GM12878 (cell line): ENCODE measurements at regions not wholly inside any gene's neighbourhood (a gene's known extent, or its start where the extent isn't known, plus 50 kb on each side); places are given as distances from the start of the nearest gene placed in this dataset.

Source experiments
- ATAC-seq: fragments of 200-7000 bp; cut with Tn5 transposase; 3 replicates; pipeline ENCODE4 v1.9.1; 2020; ENCODE audit warnings: mild to moderate bottlenecking, moderate library complexity
- BruUV-seq: library from RNA; stranded (reverse); fragments of 400-500 nt; replicated peaks from 2 replicates; lab custom pipeline; 2021; lab: Mats Ljungman, UMichigan
- CTCF ChIA-PET: fragments of 300-600 bp; sonication (Branson Sonifier 250); formaldehyde crosslinking; extraction: SDS; loops from one replicate; lab custom pipeline; 2021; ENCODE audit warnings: inconsistent platforms; lab: Yijun Ruan, JAX
- POLR2A ChIA-PET: fragments of 350-600 bp; formaldehyde crosslinking; extraction: SDS; loops from one replicate; lab custom pipeline; 2021; ENCODE audit warnings: inconsistent platforms; lab: Charles Lee
- RAD21 ChIA-PET: fragments of 300-600 bp; sonication (Branson Sonifier 250); formaldehyde crosslinking; loops from one replicate; lab custom pipeline; 2023; ENCODE audit warnings: antibody characterized with exemption; ENCODE audit not compliant: unreplicated experiment; lab: Charles Lee
- SMC1A ChIA-PET: fragments of 300-600 bp; sonication (Branson Sonifier 250); formaldehyde crosslinking; loops from one replicate; lab custom pipeline; 2023; ENCODE audit not compliant: unreplicated experiment, uncharacterized antibody; lab: Charles Lee
- DNase-seq: peaks from one replicate; pipeline ENCODE4 v3.0.0-alpha.2; 2011; ENCODE audit warnings: low read depth, low spot score
- FAIRE-seq: peaks from 3 replicates; lab custom pipeline; 2011; peaks lifted over from hg19 to GRCh38; lab: Jason Lieb, UNC
- H2AFZ ChIP-seq: 2 replicates; pipeline ENCODE4 v1.6.0; 2011; ENCODE audit warnings: low read depth, low read length, control low read depth; ENCODE audit not compliant: control insufficient read depth
- H3K27ac ChIP-seq: 2 replicates; pipeline ENCODE4 v1.5.1; 2011; ENCODE audit warnings: control low read depth; ENCODE audit not compliant: control insufficient read depth, insufficient read depth
- H3K27me3 ChIP-seq, 2 experiments: replicated peaks in 1 of 2; 2 replicates each; pipeline versions ENCODE4 v1.6.0 to v1.6.1; 2011; ENCODE audit warnings: low read length in 1 of 2; ENCODE audit not compliant: control insufficient read depth in 2 of 2, insufficient read depth in 2 of 2
- H3K36me3 ChIP-seq, 2 experiments: 2 replicates each; pipeline ENCODE4 v1.5.1; 2011; ENCODE audit warnings: low read length in 1 of 2; ENCODE audit not compliant: control insufficient read depth in 2 of 2, insufficient read depth in 2 of 2
- H3K4me1 ChIP-seq: 2 replicates; pipeline ENCODE4 v1.6.1; 2011; ENCODE audit warnings: mild to moderate bottlenecking, low read length, moderate library complexity, mixed read lengths; ENCODE audit not compliant: control insufficient read depth, insufficient read depth
- H3K4me2 ChIP-seq: 2 replicates; pipeline ENCODE4 v1.6.0; 2011; ENCODE audit warnings: control low read depth; ENCODE audit not compliant: control insufficient read depth, insufficient read depth
- H3K4me3 ChIP-seq: fragments of 200-600 bp; sonication (generic); 2 replicates; pipeline ENCODE4 v1.5.1; 2016
- H3K79me2 ChIP-seq: 2 replicates; pipeline ENCODE4 v1.6.0; 2011; ENCODE audit warnings: low read length; ENCODE audit not compliant: control insufficient read depth, insufficient read depth
- H3K9ac ChIP-seq: 2 replicates; pipeline ENCODE4 v1.8.0; 2011; ENCODE audit warnings: low read length, control low read depth, mixed read lengths; ENCODE audit not compliant: control insufficient read depth, insufficient read depth
- H3K9me3 ChIP-seq: replicated peaks from 3 replicates; pipeline ENCODE4 v1.5.1; 2011; ENCODE audit warnings: mild to moderate bottlenecking, low read length; ENCODE audit not compliant: control insufficient read depth, insufficient read depth
- H4K20me1 ChIP-seq: 2 replicates; pipeline ENCODE4 v1.6.0; 2011; ENCODE audit not compliant: control insufficient read depth, insufficient read depth
- ASH2L ChIP-seq: fragments of 300-600, 200-600 bp; sonication (generic); IDR thresholded peaks from 2 replicates; pipeline ENCODE4 v1.6.1; 2017; ENCODE audit warnings: low read depth, mild to moderate bottlenecking, borderline replicate concordance
- EP300 ChIP-seq, 2 experiments: fragments of 150-350 bp in 1 of 2; IDR thresholded peaks; 2 replicates each; pipeline ENCODE4 v1.6.1; 2011 to 2012; ENCODE audit warnings: low read depth in 2 of 2, low read length in 2 of 2, borderline replicate concordance in 1 of 2, improper control_type of control experiment in 1 of 2, inconsistent platforms in 1 of 2; ENCODE audit not compliant: control insufficient read depth in 1 of 2
- FOXM1 ChIP-seq: IDR thresholded peaks from 2 replicates; pipeline ENCODE4 v1.6.1; 2012; ENCODE audit warnings: low read depth, mild to moderate bottlenecking, inconsistent platforms, low read length, moderate library complexity
- HDGF ChIP-seq: fragments of 450-650 bp; IDR thresholded peaks from 2 replicates; pipeline ENCODE4 v1.6.1; 2016; ENCODE audit warnings: antibody characterized with exemption
- IKZF2 ChIP-seq, 2 experiments: fragments of 450-650 bp; IDR thresholded peaks; 2 replicates each; pipeline ENCODE4 v1.6.1; 2017; ENCODE audit warnings: mild to moderate bottlenecking in 2 of 2, moderate library complexity in 2 of 2
- IRF4 ChIP-seq: IDR thresholded peaks from 2 replicates; pipeline ENCODE4 v1.6.1; 2011; ENCODE audit warnings: low read depth, low read length
- MXI1 ChIP-seq: fragments of 150-350 bp; IDR thresholded peaks from 2 replicates; pipeline ENCODE4 v1.6.1; 2011; ENCODE audit warnings: low read depth, mild to moderate bottlenecking, inconsistent platforms, low read length, improper control_type of control experiment
- MYC ChIP-seq: IDR thresholded peaks from 2 replicates; pipeline ENCODE4 v1.6.1; 2011; ENCODE audit warnings: mild to moderate bottlenecking, low read length, moderate library complexity, inconsistent platforms; ENCODE audit not compliant: insufficient read depth, insufficient replicate concordance, insufficient read length, severe bottlenecking
- NRF1 ChIP-seq: conservative IDR thresholded peaks from 2 replicates; pipeline ENCODE4 v1.6.1; 2011; ENCODE audit warnings: mild to moderate bottlenecking, low read depth, low read length, improper control_type of control experiment
- POLR2AphosphoS2 ChIP-seq: IDR thresholded peaks from 2 replicates; pipeline ENCODE4 v1.6.1; 2011; ENCODE audit warnings: low read depth, mild to moderate bottlenecking, low read length, improper control_type of control experiment, moderate library complexity
- POLR2AphosphoS5 ChIP-seq: IDR thresholded peaks from 2 replicates; pipeline ENCODE4 v1.6.1; 2011; ENCODE audit warnings: mild to moderate bottlenecking, low read length, inconsistent platforms
- ZSCAN29 ChIP-seq: fragments of 450-650 bp; IDR thresholded peaks from 2 replicates; pipeline ENCODE4 v1.6.1; 2017; ENCODE audit warnings: mild to moderate bottlenecking, moderate library complexity
- WGBS: methylation state at CpG from one replicate; pipeline ENCODE4 v1.1.6; 2016; ENCODE audit warnings: low lambda C conversion rate; ENCODE audit not compliant: insufficient replicate concordance, insufficient coverage; ENCODE audit errors: missing lambda C conversion rate; 5-methylcytosine and 5-hydroxymethylcytosine counted together
- in situ Hi-C: fragments of 300-500 bp; cut with MboI; formaldehyde crosslinking; loops from 9 replicates; pipeline ENCODE4 v1.14.3; 2018; ENCODE audit warnings: mixed read lengths
- intact Hi-C: fragments of 100-400 bp; cut with micrococcal nuclease; formaldehyde crosslinking; loops from one replicate; pipeline ENCODE4 v1.14.2; 2022; ENCODE audit not compliant: unreplicated experiment
- TF ChIP-seq, protein P1 (sequence below): fragments of 150-350 bp; IDR thresholded peaks from 2 replicates; pipeline ENCODE4 v1.6.1; 2014; ENCODE audit warnings: mild to moderate bottlenecking, low read depth, low read length
- TF ChIP-seq, protein P2 (sequence below): fragments of 450-650 bp; IDR thresholded peaks from 2 replicates; pipeline ENCODE4 v1.6.1; 2017; ENCODE audit warnings: mild to moderate bottlenecking, low read depth, inconsistent platforms; ENCODE audit not compliant: poor library complexity, severe bottlenecking
- TF ChIP-seq, protein P3 (sequence below): IDR thresholded peaks from 2 replicates; pipeline ENCODE4 v1.6.1; 2012; ENCODE audit warnings: low read length, inconsistent platforms

DNA sequence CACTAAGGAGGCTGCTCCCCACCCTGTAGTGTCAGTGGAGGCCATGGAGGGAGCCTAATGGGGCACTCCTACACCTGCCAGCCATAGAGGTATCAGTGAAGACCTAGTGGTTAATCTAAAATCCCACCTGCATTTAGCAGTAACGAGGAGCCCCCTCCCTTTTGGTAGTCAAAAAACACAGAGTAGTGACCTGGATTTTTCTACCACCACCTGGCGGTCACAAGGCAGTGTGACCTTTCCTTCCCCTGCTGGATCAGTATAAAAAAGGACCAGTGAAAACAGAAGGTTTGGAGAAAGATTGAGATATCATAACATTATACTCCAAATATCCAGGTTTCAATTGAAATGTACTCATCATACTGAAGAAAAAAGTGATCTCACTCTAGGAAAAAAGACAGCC is 241.2 kb downstream of the PYDC2 start:
- ChIA-PET RAD21 (no interaction called here), POLR2A (no interaction called here), SMC1A (no interaction called here), CTCF (no interaction called here)
- no TSS peak for BruUV-seq
- Histone ChIP-seq H3K4me2 (no peak overlapping the region), H3K4me3 (no peak overlapping the region), H3K4me1 (no peaks in the 10 kb centered on the region), H3K27me3 (no peaks in the 10 kb centered on the region), H4K20me1 (no peaks in the 10 kb centered on the region), H3K27ac (no peak overlapping the region), H3K36me3 (no peaks in the 10 kb centered on the region), H3K9ac (no peak overlapping the region), H3K9me3 (no peaks in the 10 kb centered on the region)
- FAIRE-seq (no peak), DNase-seq (no peak), ATAC-seq (no peak; the same call in 2 of the 3 replicates)
- in situ Hi-C loops, result no loop called here
- intact Hi-C loops, result loop anchor here (5.0 kb wide), 1 partner anchor 285 kb away; no protein-coding TSS in a partner anchor
- WGBS, result 32% methylated on average over 2 of the region's 2 CpGs
- no peak for TF ChIP-seq IKZF2 (IDR thresholded peaks at IDR 0.05)
- TF ChIP-seq ASH2L, result no peak
- no peak for TF ChIP-seq ZSCAN29
- TF ChIP-seq MXI1, result no peak
- TF ChIP-seq POLR2AphosphoS5, result no peak
- TF ChIP-seq, protein P1, sequence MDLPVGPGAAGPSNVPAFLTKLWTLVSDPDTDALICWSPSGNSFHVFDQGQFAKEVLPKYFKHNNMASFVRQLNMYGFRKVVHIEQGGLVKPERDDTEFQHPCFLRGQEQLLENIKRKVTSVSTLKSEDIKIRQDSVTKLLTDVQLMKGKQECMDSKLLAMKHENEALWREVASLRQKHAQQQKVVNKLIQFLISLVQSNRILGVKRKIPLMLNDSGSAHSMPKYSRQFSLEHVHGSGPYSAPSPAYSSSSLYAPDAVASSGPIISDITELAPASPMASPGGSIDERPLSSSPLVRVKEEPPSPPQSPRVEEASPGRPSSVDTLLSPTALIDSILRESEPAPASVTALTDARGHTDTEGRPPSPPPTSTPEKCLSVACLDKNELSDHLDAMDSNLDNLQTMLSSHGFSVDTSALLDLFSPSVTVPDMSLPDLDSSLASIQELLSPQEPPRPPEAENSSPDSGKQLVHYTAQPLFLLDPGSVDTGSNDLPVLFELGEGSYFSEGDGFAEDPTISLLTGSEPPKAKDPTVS, result no peak
- TF ChIP-seq FOXM1, result no peak
- no peak for TF ChIP-seq MYC
- TF ChIP-seq, protein P2, sequence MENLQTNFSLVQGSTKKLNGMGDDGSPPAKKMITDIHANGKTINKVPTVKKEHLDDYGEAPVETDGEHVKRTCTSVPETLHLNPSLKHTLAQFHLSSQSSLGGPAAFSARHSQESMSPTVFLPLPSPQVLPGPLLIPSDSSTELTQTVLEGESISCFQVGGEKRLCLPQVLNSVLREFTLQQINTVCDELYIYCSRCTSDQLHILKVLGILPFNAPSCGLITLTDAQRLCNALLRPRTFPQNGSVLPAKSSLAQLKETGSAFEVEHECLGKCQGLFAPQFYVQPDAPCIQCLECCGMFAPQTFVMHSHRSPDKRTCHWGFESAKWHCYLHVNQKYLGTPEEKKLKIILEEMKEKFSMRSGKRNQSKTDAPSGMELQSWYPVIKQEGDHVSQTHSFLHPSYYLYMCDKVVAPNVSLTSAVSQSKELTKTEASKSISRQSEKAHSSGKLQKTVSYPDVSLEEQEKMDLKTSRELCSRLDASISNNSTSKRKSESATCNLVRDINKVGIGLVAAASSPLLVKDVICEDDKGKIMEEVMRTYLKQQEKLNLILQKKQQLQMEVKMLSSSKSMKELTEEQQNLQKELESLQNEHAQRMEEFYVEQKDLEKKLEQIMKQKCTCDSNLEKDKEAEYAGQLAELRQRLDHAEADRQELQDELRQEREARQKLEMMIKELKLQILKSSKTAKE, result no peak
- TF ChIP-seq POLR2AphosphoS2, result no peak
- TF ChIP-seq, protein P3, sequence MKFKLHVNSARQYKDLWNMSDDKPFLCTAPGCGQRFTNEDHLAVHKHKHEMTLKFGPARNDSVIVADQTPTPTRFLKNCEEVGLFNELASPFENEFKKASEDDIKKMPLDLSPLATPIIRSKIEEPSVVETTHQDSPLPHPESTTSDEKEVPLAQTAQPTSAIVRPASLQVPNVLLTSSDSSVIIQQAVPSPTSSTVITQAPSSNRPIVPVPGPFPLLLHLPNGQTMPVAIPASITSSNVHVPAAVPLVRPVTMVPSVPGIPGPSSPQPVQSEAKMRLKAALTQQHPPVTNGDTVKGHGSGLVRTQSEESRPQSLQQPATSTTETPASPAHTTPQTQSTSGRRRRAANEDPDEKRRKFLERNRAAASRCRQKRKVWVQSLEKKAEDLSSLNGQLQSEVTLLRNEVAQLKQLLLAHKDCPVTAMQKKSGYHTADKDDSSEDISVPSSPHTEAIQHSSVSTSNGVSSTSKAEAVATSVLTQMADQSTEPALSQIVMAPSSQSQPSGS, result no peak
- TF ChIP-seq EP300 (IDR thresholded peaks at IDR 0.05; ENCODE audit: borderline replicate concordance in 1 of 2, control insufficient read depth in 1 of 2, low read depth in 2 of 2, low read length in 2 of 2), result no peak
- no peak for TF ChIP-seq HDGF
- no peak for TF ChIP-seq NRF1
- no peak for TF ChIP-seq IRF4
- TF ChIP-seq, all 136 proteins: peak for 0
- no peak overlapping the region for H2AFZ ChIP-seq
- no peaks in the 10 kb centered on the region for H3K79me2 ChIP-seq
